OCI-LY3 (cell line): ENCODE measurements at regions not wholly inside any gene's neighbourhood (a gene's known extent, or its start where the extent isn't known, plus 50 kb on each side); places are given as distances from the start of the nearest gene placed in this dataset.
A peak's percentile ranks its signal among the peaks of the same experiment; 100 is the strongest.

Experiments
- H2AFZ ChIP-seq: fragments of 200-600, 300-600 bp; shearing (Covaris generic); 2 replicates; pipeline ENCODE4 v1.6.0; 2014; ENCODE audit warnings: antibody characterized with exemption, low read depth, low read length
- H3K27ac ChIP-seq: fragments of 200-600, 300-600 bp; sonication (generic); 2 replicates; pipeline ENCODE4 v1.5.1; 2014; ENCODE audit warnings: mild to moderate bottlenecking, low read length, moderate library complexity, mixed read lengths
- H3K27me3 ChIP-seq: fragments of 200-600, 300-600 bp; sonication (generic); 2 replicates; pipeline ENCODE4 v1.6.1; 2014; ENCODE audit warnings: low read depth, low read length, mixed read lengths
- H3K36me3 ChIP-seq: fragments of 200-600, 300-600 bp; sonication (generic); replicated peaks from 2 replicates; pipeline ENCODE3; 2014; ENCODE audit warnings: low read depth, low read length, mixed read lengths
- H3K4me1 ChIP-seq: fragments of 300-600, 200-600 bp; sonication (generic); 2 replicates; pipeline ENCODE4 v1.6.1; 2014; ENCODE audit warnings: low read length, mixed read lengths
- H3K4me2 ChIP-seq: fragments of 200-600, 300-600 bp; sonication (generic); 2 replicates; pipeline ENCODE4 v1.6.1; 2014; ENCODE audit warnings: low read length, mixed read lengths
- H3K4me3 ChIP-seq: fragments of 300-600, 200-600 bp; sonication (generic); 2 replicates; pipeline ENCODE4 v1.5.1; 2014; ENCODE audit warnings: antibody characterized with exemption, mild to moderate bottlenecking, low read length, moderate library complexity
- H3K79me2 ChIP-seq: fragments of 300-600, 200-600 bp; shearing (Covaris generic); 2 replicates; pipeline ENCODE4 v1.6.1; 2014; ENCODE audit warnings: mild to moderate bottlenecking, low read length, mixed read lengths
- H3K9ac ChIP-seq: fragments of 300-600, 200-600 bp; shearing (Covaris generic); 2 replicates; pipeline ENCODE4 v1.6.0; 2014; ENCODE audit warnings: mild to moderate bottlenecking, low read length, moderate library complexity
- H3K9me3 ChIP-seq: fragments of 200-600, 300-600 bp; shearing (Covaris generic); 2 replicates; pipeline ENCODE4 v1.6.1; 2014; ENCODE audit warnings: low read length, mixed read lengths; ENCODE audit not compliant: insufficient read depth
- H4K20me1 ChIP-seq: fragments of 200-600, 300-600 bp; sonication (generic); 2 replicates; pipeline ENCODE4 v1.6.1; 2016; ENCODE audit warnings: low read length, mixed read lengths; ENCODE audit not compliant: insufficient read depth
- EZH2phosphoT487 ChIP-seq: fragments of 200-600 bp; shearing (Covaris generic); IDR thresholded peaks from 2 replicates; pipeline ENCODE4 v1.6.1; 2018; ENCODE audit warnings: antibody characterized with exemption, mixed run types, low read depth
- TF ChIP-seq, protein P1 (sequence below): fragments of 200-600, 300-600 bp; sonication (generic); IDR thresholded peaks from 2 replicates; pipeline ENCODE4 v1.5.1; 2014; ENCODE audit warnings: antibody characterized with exemption, low read length, low read depth

DNA sequence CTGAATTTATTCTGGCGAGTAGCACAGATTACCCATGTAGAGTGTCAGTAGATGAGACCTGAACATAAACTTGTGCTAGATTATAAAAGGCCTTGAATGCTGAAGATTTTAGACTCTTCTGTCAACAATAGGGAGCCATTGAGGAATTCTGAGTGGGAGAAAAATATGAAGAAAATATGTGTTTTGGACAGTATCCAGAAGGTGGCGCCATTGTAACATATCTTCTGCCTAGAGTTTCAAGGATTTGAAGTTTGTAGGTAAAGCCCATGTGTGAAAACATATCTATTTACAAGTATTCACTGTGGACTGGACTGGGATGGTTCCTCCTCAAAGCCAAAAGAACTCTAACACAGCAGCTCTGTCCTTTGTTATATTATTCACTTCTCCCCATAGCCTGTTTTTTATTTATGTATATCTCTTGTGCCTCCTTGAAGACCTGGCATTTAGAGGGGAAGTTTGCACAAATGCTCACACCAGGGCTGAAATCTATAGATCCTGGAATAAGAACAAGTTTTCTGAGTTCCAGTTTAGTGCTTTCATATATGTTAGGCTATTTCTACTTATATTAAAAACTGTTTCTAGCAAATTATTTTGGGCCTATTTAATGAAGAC, 124.9 kb downstream of the RDH14 start:
- no peak overlapping the region for H3K4me2 ChIP-seq
- peaks cover 11% of the 10 kb centered on the region; the same call in 1 of the 2 replicates for H3K27me3 ChIP-seq
- no peak overlapping the region for H2AFZ ChIP-seq
- H3K9ac ChIP-seq, result no peak overlapping the region
- no peaks in the 10 kb centered on the region for H3K4me1 ChIP-seq
- no peaks in the 10 kb centered on the region for H4K20me1 ChIP-seq
- H3K9me3 ChIP-seq, result no peaks in the 10 kb centered on the region
- H3K36me3 ChIP-seq, result no peaks in the 10 kb centered on the region
- no peak for TF ChIP-seq EZH2phosphoT487
- TF ChIP-seq, protein P1, sequence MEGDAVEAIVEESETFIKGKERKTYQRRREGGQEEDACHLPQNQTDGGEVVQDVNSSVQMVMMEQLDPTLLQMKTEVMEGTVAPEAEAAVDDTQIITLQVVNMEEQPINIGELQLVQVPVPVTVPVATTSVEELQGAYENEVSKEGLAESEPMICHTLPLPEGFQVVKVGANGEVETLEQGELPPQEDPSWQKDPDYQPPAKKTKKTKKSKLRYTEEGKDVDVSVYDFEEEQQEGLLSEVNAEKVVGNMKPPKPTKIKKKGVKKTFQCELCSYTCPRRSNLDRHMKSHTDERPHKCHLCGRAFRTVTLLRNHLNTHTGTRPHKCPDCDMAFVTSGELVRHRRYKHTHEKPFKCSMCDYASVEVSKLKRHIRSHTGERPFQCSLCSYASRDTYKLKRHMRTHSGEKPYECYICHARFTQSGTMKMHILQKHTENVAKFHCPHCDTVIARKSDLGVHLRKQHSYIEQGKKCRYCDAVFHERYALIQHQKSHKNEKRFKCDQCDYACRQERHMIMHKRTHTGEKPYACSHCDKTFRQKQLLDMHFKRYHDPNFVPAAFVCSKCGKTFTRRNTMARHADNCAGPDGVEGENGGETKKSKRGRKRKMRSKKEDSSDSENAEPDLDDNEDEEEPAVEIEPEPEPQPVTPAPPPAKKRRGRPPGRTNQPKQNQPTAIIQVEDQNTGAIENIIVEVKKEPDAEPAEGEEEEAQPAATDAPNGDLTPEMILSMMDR, result peak; percentile 85
- no peak overlapping the region for H3K27ac ChIP-seq
- no peak overlapping the region for H3K4me3 ChIP-seq
- H3K79me2 ChIP-seq, result no peaks in the 10 kb centered on the region

DNA sequence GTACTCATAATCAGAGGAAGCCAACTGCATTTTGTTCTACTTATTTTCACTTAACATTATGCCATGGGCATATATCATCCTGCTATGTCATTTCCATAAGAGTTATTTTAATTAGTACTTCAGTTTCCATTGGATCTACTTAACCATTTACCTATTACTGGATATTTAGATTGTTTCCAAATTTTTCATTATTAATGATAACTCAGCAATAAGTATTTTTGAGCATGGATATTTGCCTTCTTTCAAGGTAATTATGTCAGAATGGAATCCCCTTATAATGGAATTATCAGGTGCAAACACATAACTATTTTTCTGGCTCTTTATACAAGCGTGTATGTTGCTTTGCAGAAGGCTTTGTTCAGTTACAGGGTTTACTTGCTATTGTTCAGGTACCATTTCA, 126.6 kb downstream of the RDH14 start:
- Histone ChIP-seq H3K4me3 (no peak overlapping the region), H3K9me3 (no peaks in the 10 kb centered on the region), H3K4me1 (no peaks in the 10 kb centered on the region), H3K36me3 (no peaks in the 10 kb centered on the region), H3K4me2 (no peak overlapping the region), H3K9ac (no peak overlapping the region), H2AFZ (no peak overlapping the region), H3K79me2 (no peaks in the 10 kb centered on the region), H3K27me3 (peaks cover 8% of the 10 kb centered on the region; the same call in 1 of the 2 replicates), H4K20me1 (no peaks in the 10 kb centered on the region), H3K27ac (no peak overlapping the region)
- TF ChIP-seq, protein P1, result no peak
- no peak for TF ChIP-seq EZH2phosphoT487

DNA sequence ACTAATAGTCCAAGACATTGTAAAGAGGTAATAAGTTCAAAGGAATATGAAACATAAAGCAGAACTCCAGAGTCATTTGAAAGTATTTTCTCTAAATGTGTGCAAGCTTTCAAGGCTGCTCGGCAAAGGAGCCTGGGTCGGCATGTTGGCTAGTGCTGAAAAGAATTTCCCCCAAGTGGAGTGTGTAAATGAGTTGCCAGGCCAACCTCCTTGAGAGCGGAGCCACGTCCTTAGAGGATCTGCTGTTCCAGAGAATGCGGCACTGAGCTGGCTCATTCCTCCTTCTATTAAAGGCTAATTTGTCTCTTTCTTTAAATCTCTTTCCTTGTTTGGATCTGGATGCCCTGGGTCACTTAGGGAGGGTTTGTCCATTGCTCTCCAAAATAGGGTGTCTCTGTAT, 127.5 kb downstream of the RDH14 start:
- no peak overlapping the region for H3K27ac ChIP-seq
- no peaks in the 10 kb centered on the region for H3K9me3 ChIP-seq
- no peak overlapping the region for H2AFZ ChIP-seq
- H3K36me3 ChIP-seq, result no peaks in the 10 kb centered on the region
- H3K9ac ChIP-seq, result no peak overlapping the region
- no peaks in the 10 kb centered on the region for H3K79me2 ChIP-seq
- no peaks in the 10 kb centered on the region for H3K4me1 ChIP-seq
- no peak overlapping the region for H3K4me2 ChIP-seq
- H3K4me3 ChIP-seq, result no peak overlapping the region
- no peaks in the 10 kb centered on the region for H4K20me1 ChIP-seq
- H3K27me3 ChIP-seq, result peaks cover 8% of the 10 kb centered on the region; the same call in 1 of the 2 replicates
- TF ChIP-seq, protein P1, result no peak
- TF ChIP-seq EZH2phosphoT487, result no peak

DNA sequence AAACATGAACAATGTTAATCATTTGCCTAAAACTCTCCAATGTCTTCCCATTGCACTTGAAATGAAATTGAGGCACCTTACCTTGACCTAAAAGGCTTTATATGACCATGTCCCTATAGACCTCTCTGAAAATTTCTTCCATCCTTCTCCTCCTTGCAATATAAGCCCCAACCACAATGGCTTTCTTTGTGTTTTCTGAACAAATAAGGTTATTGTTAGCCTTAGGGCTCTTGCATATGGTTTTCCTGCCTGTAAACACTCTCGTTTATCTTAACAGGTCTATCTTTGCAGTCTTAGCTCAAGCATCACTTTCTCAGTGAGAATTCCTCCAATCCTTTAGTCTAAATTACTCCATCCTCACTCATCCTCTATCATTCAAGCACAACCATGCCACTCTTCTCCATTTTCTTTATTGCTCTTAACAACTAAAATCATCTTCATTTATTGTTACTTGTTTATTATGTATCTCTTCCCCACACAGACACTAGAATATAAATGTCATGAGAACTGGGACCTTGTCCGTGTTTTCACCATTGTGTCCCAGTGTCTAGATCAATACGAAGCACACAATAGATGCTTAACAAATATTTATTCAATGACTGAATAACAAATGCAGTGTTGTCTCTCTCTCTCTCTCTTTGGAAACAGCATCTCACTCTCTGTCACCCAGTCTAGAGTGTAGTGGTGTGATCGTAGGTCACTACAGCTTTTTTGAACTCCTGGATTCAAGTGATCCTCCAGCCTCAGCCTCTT, 129.3 kb downstream of the RDH14 start:
- Histone ChIP-seq H3K4me3 (no peak overlapping the region), H3K79me2 (no peaks in the 10 kb centered on the region), H4K20me1 (no peaks in the 10 kb centered on the region), H3K4me2 (no peak overlapping the region), H3K9ac (no peak overlapping the region), H3K9me3 (no peaks in the 10 kb centered on the region), H3K27ac (no peak overlapping the region), H3K27me3 (peaks cover 8% of the 10 kb centered on the region; the same call in 1 of the 2 replicates), H2AFZ (no peak overlapping the region), H3K36me3 (no peaks in the 10 kb centered on the region), H3K4me1 (no peaks in the 10 kb centered on the region)
- no peak for TF ChIP-seq EZH2phosphoT487
- TF ChIP-seq, protein P1, result no peak
